ENCODE measurements at regions not wholly inside any gene's neighbourhood (a gene's known extent, or its start where the extent isn't known, plus 50 kb on each side); places are given as distances from the start of the nearest gene placed in this dataset.

DNA sequence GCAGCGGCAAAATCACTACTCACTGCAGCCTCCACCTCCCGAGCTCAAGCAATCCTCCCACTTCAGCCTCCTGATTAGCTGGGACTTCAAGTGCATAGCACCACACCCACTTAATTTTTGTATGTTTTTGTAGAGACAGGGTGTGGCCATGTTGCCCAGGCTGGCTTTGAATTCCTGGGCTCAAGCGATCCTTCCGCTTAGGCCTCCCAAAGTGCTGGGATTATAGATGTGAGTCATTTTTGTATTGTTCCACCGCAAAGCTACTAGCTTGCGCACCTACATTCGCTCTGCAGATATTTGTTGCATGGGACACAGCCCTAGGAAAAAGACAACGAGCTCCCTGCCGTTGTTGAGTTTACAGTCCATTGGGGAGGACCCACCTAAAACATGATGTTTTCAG is 173.5 kb upstream of the AGAP1 start:
- H4K20me1 ChIP-seq (ENCODE audit: insufficient read depth, low read length) = no peaks in the 10 kb centered on the region
- H3K27me3 ChIP-seq (ENCODE audit: insufficient read depth, low read length) = no peaks in the 10 kb centered on the region; the same call in 1 of the 2 replicates
- H3K4me2 ChIP-seq (ENCODE audit: low read length) = no peak overlapping the region
- no peak overlapping the region for H3K27ac ChIP-seq (ENCODE audit: low read depth, low read length, poor library complexity, severe bottlenecking)
- H3F3A ChIP-seq (ENCODE audit: insufficient read depth, low read length) = no peaks in the 10 kb centered on the region
- H3K9me2 ChIP-seq (ENCODE audit: low read depth, low read length) = no peaks in the 10 kb centered on the region
- H3K4me3 ChIP-seq (ENCODE audit: low read depth, low read length, poor library complexity, severe bottlenecking) = no peak overlapping the region
- H3K9me3 ChIP-seq (ENCODE audit: low read length) = no peaks in the 10 kb centered on the region
- TF ChIP-seq, protein P1, sequence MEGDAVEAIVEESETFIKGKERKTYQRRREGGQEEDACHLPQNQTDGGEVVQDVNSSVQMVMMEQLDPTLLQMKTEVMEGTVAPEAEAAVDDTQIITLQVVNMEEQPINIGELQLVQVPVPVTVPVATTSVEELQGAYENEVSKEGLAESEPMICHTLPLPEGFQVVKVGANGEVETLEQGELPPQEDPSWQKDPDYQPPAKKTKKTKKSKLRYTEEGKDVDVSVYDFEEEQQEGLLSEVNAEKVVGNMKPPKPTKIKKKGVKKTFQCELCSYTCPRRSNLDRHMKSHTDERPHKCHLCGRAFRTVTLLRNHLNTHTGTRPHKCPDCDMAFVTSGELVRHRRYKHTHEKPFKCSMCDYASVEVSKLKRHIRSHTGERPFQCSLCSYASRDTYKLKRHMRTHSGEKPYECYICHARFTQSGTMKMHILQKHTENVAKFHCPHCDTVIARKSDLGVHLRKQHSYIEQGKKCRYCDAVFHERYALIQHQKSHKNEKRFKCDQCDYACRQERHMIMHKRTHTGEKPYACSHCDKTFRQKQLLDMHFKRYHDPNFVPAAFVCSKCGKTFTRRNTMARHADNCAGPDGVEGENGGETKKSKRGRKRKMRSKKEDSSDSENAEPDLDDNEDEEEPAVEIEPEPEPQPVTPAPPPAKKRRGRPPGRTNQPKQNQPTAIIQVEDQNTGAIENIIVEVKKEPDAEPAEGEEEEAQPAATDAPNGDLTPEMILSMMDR (IDR thresholded peaks at IDR 0.05; ENCODE audit: low read length) = no peak
- no peak for TF ChIP-seq EZH2 (IDR thresholded peaks at IDR 0.05; ENCODE audit: borderline replicate concordance, low read length)
- H3K79me2 ChIP-seq (ENCODE audit: insufficient read depth, low read length) = no peaks in the 10 kb centered on the region
- H2AFZ ChIP-seq (ENCODE audit: low read length) = no peak overlapping the region
- H3K4me1 ChIP-seq (ENCODE audit: insufficient read depth, low read length, severe bottlenecking) = no peaks in the 10 kb centered on the region
- H3K9ac ChIP-seq (ENCODE audit: low read length) = no peak overlapping the region
- H3K36me3 ChIP-seq (ENCODE audit: insufficient read depth, low read length) = no peaks in the 10 kb centered on the region

- Histone ChIP-seq H3K4me2 (ENCODE audit: low read length) (no peak overlapping the region), H3K27ac (ENCODE audit: low read depth, low read length, poor library complexity, severe bottlenecking) (no peak overlapping the region), H3K79me2 (ENCODE audit: insufficient read depth, low read length) (no peaks in the 10 kb centered on the region), H2AFZ (ENCODE audit: low read length) (no peak overlapping the region), H3K9ac (ENCODE audit: low read length) (no peak overlapping the region), H3K27me3 (ENCODE audit: insufficient read depth, low read length) (no peaks in the 10 kb centered on the region; the same call in 1 of the 2 replicates), H3K4me1 (ENCODE audit: insufficient read depth, low read length, severe bottlenecking) (no peaks in the 10 kb centered on the region), H4K20me1 (ENCODE audit: insufficient read depth, low read length) (no peaks in the 10 kb centered on the region), H3K36me3 (ENCODE audit: insufficient read depth, low read length) (no peaks in the 10 kb centered on the region), H3K9me2 (ENCODE audit: low read depth, low read length) (no peaks in the 10 kb centered on the region), H3K4me3 (ENCODE audit: low read depth, low read length, poor library complexity, severe bottlenecking) (no peak overlapping the region), H3K9me3 (ENCODE audit: low read length) (no peaks in the 10 kb centered on the region), H3F3A (ENCODE audit: insufficient read depth, low read length) (no peaks in the 10 kb centered on the region)
- TF ChIP-seq EZH2 (IDR thresholded peaks at IDR 0.05; ENCODE audit: borderline replicate concordance, low read length) = no peak
- TF ChIP-seq, protein P1 (IDR thresholded peaks at IDR 0.05; ENCODE audit: low read length) = no peak
Measured at GRCh38 chr2:235324324-235324723, 169.5 kb upstream of the AGAP1 start.

- TF ChIP-seq, protein P1 (IDR thresholded peaks at IDR 0.05; ENCODE audit: low read length) = no peak
- TF ChIP-seq EZH2 (IDR thresholded peaks at IDR 0.05; ENCODE audit: borderline replicate concordance, low read length) = no peak
- no peaks in the 10 kb centered on the region for H3K9me3 ChIP-seq (ENCODE audit: low read length)
- no peak overlapping the region for H3K9ac ChIP-seq (ENCODE audit: low read length)
- H4K20me1 ChIP-seq (ENCODE audit: insufficient read depth, low read length) = no peaks in the 10 kb centered on the region
- H3K79me2 ChIP-seq (ENCODE audit: insufficient read depth, low read length) = no peaks in the 10 kb centered on the region
- H2AFZ ChIP-seq (ENCODE audit: low read length) = no peak overlapping the region
- no peaks in the 10 kb centered on the region for H3K36me3 ChIP-seq (ENCODE audit: insufficient read depth, low read length)
- H3K4me1 ChIP-seq (ENCODE audit: insufficient read depth, low read length, severe bottlenecking) = no peaks in the 10 kb centered on the region
- H3K27ac ChIP-seq (ENCODE audit: low read depth, low read length, poor library complexity, severe bottlenecking) = no peak overlapping the region
- H3F3A ChIP-seq (ENCODE audit: insufficient read depth, low read length) = no peaks in the 10 kb centered on the region
- no peaks in the 10 kb centered on the region for H3K9me2 ChIP-seq (ENCODE audit: low read depth, low read length)
- no peaks in the 10 kb centered on the region; the same call in 1 of the 2 replicates for H3K27me3 ChIP-seq (ENCODE audit: insufficient read depth, low read length)
- H3K4me2 ChIP-seq (ENCODE audit: low read length) = no peak overlapping the region
- no peak overlapping the region for H3K4me3 ChIP-seq (ENCODE audit: low read depth, low read length, poor library complexity, severe bottlenecking)
Measured at GRCh38 chr2:235325151-235325550, 168.7 kb upstream of the AGAP1 start.
